HCT116 (cell line): ENCODE measurements at regions not wholly inside any gene's neighbourhood (a gene's known extent, or its start where the extent isn't known, plus 50 kb on each side); places are given as distances from the start of the nearest gene placed in this dataset.

Experiments used
- ATAC-seq: fragments of 200-7000 bp; cut with Tn5 transposase; 2 replicates; pipeline ENCODE4 v1.9.1; 2020; ENCODE audit warnings: mild to moderate bottlenecking, moderate library complexity
- BruUV-seq: library from RNA; stranded (reverse); fragments of 400-500 nt; replicated peaks from 2 replicates; lab custom pipeline; 2021; lab: Mats Ljungman, UMichigan
- CTCF ChIA-PET: fragments of 300-600 bp; sonication (Branson Sonifier 250); formaldehyde crosslinking; loops from one replicate; lab custom pipeline; 2021; ENCODE audit warnings: antibody characterized with exemption; lab: Charles Lee
- POLR2A ChIA-PET: fragments of 300-600, 350-600 bp; sonication (Branson Sonifier 250); formaldehyde crosslinking; loops from one replicate; lab custom pipeline; 2021; ENCODE audit warnings: antibody characterized with exemption; lab: Charles Lee
- RAD21 ChIA-PET, 2 experiments: fragments of 300-600 bp; sonication (Branson Sonifier 250); formaldehyde crosslinking; loops; one replicate each; lab custom pipeline; 2023; ENCODE audit warnings: low total read pairs in 2 of 2; ENCODE audit not compliant: uncharacterized antibody in 2 of 2, unreplicated experiment in 2 of 2, low non-redundant PET in 1 of 2; lab: Charles Lee
- DNase-seq: peaks from one replicate; pipeline ENCODE4 v3.0.0-alpha.2; 2010; ENCODE audit warnings: low read depth, low spot score
- H2AFZ ChIP-seq: fragments of 200-600 bp; shearing (Covaris generic), sonication (generic); 2 replicates; pipeline ENCODE4 v1.6.1; 2017; ENCODE audit warnings: low read depth, mixed run types, mixed read lengths, antibody characterized with exemption, low read length; ENCODE audit not compliant: poor library complexity, severe bottlenecking
- H3K27ac ChIP-seq: 2 replicates; pipeline ENCODE4 v1.5.1; 2012; ENCODE audit warnings: low read depth, low read length
- H3K27me3 ChIP-seq: fragments of 200-600 bp; sonication (generic); 2 replicates; pipeline ENCODE4 v1.6.1; 2016; ENCODE audit warnings: mixed run types, low read length, mixed read lengths; ENCODE audit not compliant: insufficient read depth
- H3K36me3 ChIP-seq, 2 experiments: fragments of 200-500 bp in 1 of 2; fragments of 200-600 bp in 1 of 2; sonication (Bioruptor generic) in 1 of 2; sonication (generic) in 1 of 2; 2 replicates each; pipeline versions ENCODE4 v1.5.1 to v1.6.1; 2014 to 2016; ENCODE audit warnings: low read length in 2 of 2, inconsistent platforms in 1 of 2, mixed read lengths in 1 of 2, mixed run types in 1 of 2; ENCODE audit not compliant: insufficient read depth in 2 of 2, control insufficient read depth in 1 of 2
- H3K4me1 ChIP-seq, 2 experiments: fragments of 200-600 bp in 1 of 2; sonication (generic) in 1 of 2; 2 replicates each; pipeline versions ENCODE4 v1.5.1 to v1.6.1; 2012 to 2017; ENCODE audit warnings: low read length in 2 of 2, inconsistent platforms in 1 of 2, mild to moderate bottlenecking in 1 of 2, mixed read lengths in 1 of 2, mixed run types in 1 of 2, moderate library complexity in 1 of 2; ENCODE audit not compliant: insufficient read depth in 2 of 2, control insufficient read depth in 1 of 2
- H3K4me2 ChIP-seq: fragments of 200-600 bp; sonication (generic); 2 replicates; pipeline ENCODE4 v1.6.1; 2017; ENCODE audit warnings: mixed run types, low read length, mixed read lengths
- H3K4me3 ChIP-seq, 2 experiments: fragments of 200-600 bp in 1 of 2; sonication (generic) in 1 of 2; replicated peaks in 1 of 2; 2 replicates each; pipeline ENCODE4 v1.5.1; 2011 to 2016; ENCODE audit warnings: low read length in 2 of 2, control low read depth in 1 of 2, low read depth in 1 of 2, mild to moderate bottlenecking in 1 of 2, mixed read lengths in 1 of 2, mixed run types in 1 of 2
- H3K79me2 ChIP-seq: fragments of 200-600 bp; sonication (generic); 2 replicates; pipeline ENCODE4 v1.6.1; 2017; ENCODE audit warnings: mild to moderate bottlenecking, mixed run types, low read length, moderate library complexity, mixed read lengths; ENCODE audit not compliant: insufficient read depth
- H3K9ac ChIP-seq: fragments of 200-600 bp; sonication (generic); 2 replicates; pipeline ENCODE4 v1.6.1; 2016; ENCODE audit warnings: low read length, mixed read lengths
- H3K9me2 ChIP-seq: fragments of 200-600 bp; sonication (generic), shearing (Covaris generic); 2 replicates; pipeline ENCODE4 v1.6.1; 2017; ENCODE audit warnings: mixed run types, mild to moderate bottlenecking, moderate library complexity; ENCODE audit not compliant: insufficient read depth
- H3K9me3 ChIP-seq, 2 experiments: fragments of 200-500 bp in 1 of 2; fragments of 200-600 bp in 1 of 2; sonication (Bioruptor generic) in 1 of 2; sonication (generic) in 1 of 2; 2 replicates each; pipeline ENCODE4 v1.6.1; 2014 to 2017; ENCODE audit warnings: low read length in 2 of 2, mixed read lengths in 2 of 2, inconsistent platforms in 1 of 2, low read depth in 1 of 2, mild to moderate bottlenecking in 1 of 2, mixed run types in 1 of 2, moderate library complexity in 1 of 2; ENCODE audit not compliant: control insufficient read depth in 1 of 2, insufficient read depth in 1 of 2
- H4K20me1 ChIP-seq: fragments of 200-600 bp; sonication (generic), shearing (Covaris generic); 2 replicates; pipeline ENCODE4 v1.6.1; 2017; ENCODE audit warnings: mixed run types, mild to moderate bottlenecking, moderate library complexity; ENCODE audit not compliant: insufficient read depth
- CEBPB ChIP-seq: IDR thresholded peaks from 2 replicates; pipeline ENCODE4 v1.6.1; 2012; ENCODE audit warnings: low read depth
- EGR1 ChIP-seq: IDR thresholded peaks from 2 replicates; pipeline ENCODE4 v1.6.1; 2012; ENCODE audit warnings: low read depth
- EZH2 ChIP-seq: fragments of 200-600 bp; sonication (generic); IDR thresholded peaks from 2 replicates; pipeline ENCODE4 v1.6.1; 2017; ENCODE audit warnings: antibody characterized with exemption, mixed run types
- EZH2phosphoT487 ChIP-seq: fragments of 200-600 bp; IDR thresholded peaks from 2 replicates; pipeline ENCODE4 v1.6.1; 2018; ENCODE audit warnings: antibody characterized with exemption, borderline replicate concordance
- POLR2A ChIP-seq: IDR thresholded peaks from 2 replicates; pipeline ENCODE4 v1.7.0; 2011; ENCODE audit warnings: borderline replicate concordance; ENCODE audit not compliant: insufficient read depth, insufficient read length; ENCODE audit errors: extremely low read depth
- POLR2AphosphoS5 ChIP-seq: IDR thresholded peaks from 2 replicates; pipeline ENCODE4 v1.6.1; 2011; ENCODE audit warnings: mild to moderate bottlenecking, low read depth, low read length, moderate library complexity
- RAD21 ChIP-seq: IDR thresholded peaks from 2 replicates; pipeline ENCODE4 v1.6.1; 2012; ENCODE audit warnings: low read depth, mild to moderate bottlenecking
- SP1 ChIP-seq: IDR thresholded peaks from 2 replicates; pipeline ENCODE4 v1.6.1; 2012; ENCODE audit warnings: low read depth
- SRF ChIP-seq: IDR thresholded peaks from 2 replicates; pipeline ENCODE4 v1.6.1; 2012; ENCODE audit warnings: low read depth
- TCF7L2 ChIP-seq: IDR thresholded peaks from 2 replicates; pipeline ENCODE4 v1.7.0; 2011; ENCODE audit warnings: borderline replicate concordance, inconsistent platforms; ENCODE audit not compliant: insufficient read depth, insufficient read length; ENCODE audit errors: extremely low read depth
- intact Hi-C: fragments of 100-400 bp; cut with micrococcal nuclease; formaldehyde crosslinking; loops from 2 replicates; pipeline ENCODE4 v1.10.0; 2022
- TF ChIP-seq, protein P1 (sequence below): IDR thresholded peaks from 2 replicates; pipeline ENCODE4 v1.6.1; 2012; ENCODE audit warnings: low read depth
- TF ChIP-seq, protein P2 (sequence below): IDR thresholded peaks from 2 replicates; pipeline ENCODE4 v1.6.1; 2012
- TF ChIP-seq, protein P3 (sequence below): IDR thresholded peaks from 2 replicates; pipeline ENCODE4 v1.6.1; 2012
- TF ChIP-seq, protein P4 (sequence below): IDR thresholded peaks from 2 replicates; pipeline ENCODE4 v1.6.1; 2011; ENCODE audit warnings: mild to moderate bottlenecking, low read length, moderate library complexity; ENCODE audit not compliant: insufficient replicate concordance; ENCODE audit errors: extremely low read depth

DNA sequence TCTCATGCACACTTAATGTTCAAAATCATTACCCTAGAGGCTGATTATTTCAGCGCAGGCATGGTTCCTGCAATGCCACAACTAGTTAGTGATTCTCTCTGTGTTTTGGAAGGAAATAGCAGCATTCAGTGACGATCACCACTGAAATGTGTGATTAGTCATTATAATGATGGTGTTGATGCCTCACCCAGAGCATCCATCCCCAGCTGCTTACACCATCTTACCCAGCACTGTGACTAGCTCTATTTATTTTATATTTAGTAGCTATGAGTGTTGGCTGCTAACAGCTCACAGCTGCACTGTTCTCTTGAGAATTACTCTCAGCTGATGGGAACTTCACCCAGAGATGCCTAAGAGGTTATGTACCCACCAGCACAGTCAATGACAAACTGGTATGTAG, 60.5 kb upstream of the TSPAN7 start (continued):
- TF ChIP-seq, protein P1, sequence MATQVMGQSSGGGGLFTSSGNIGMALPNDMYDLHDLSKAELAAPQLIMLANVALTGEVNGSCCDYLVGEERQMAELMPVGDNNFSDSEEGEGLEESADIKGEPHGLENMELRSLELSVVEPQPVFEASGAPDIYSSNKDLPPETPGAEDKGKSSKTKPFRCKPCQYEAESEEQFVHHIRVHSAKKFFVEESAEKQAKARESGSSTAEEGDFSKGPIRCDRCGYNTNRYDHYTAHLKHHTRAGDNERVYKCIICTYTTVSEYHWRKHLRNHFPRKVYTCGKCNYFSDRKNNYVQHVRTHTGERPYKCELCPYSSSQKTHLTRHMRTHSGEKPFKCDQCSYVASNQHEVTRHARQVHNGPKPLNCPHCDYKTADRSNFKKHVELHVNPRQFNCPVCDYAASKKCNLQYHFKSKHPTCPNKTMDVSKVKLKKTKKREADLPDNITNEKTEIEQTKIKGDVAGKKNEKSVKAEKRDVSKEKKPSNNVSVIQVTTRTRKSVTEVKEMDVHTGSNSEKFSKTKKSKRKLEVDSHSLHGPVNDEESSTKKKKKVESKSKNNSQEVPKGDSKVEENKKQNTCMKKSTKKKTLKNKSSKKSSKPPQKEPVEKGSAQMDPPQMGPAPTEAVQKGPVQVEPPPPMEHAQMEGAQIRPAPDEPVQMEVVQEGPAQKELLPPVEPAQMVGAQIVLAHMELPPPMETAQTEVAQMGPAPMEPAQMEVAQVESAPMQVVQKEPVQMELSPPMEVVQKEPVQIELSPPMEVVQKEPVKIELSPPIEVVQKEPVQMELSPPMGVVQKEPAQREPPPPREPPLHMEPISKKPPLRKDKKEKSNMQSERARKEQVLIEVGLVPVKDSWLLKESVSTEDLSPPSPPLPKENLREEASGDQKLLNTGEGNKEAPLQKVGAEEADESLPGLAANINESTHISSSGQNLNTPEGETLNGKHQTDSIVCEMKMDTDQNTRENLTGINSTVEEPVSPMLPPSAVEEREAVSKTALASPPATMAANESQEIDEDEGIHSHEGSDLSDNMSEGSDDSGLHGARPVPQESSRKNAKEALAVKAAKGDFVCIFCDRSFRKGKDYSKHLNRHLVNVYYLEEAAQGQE, result no peak
- TF ChIP-seq SRF, result no peak
- no peak for TF ChIP-seq POLR2A
- TF ChIP-seq, protein P2, sequence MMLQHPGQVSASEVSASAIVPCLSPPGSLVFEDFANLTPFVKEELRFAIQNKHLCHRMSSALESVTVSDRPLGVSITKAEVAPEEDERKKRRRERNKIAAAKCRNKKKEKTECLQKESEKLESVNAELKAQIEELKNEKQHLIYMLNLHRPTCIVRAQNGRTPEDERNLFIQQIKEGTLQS, result no peak
- no peak for TF ChIP-seq EZH2
- TF ChIP-seq, protein P3, sequence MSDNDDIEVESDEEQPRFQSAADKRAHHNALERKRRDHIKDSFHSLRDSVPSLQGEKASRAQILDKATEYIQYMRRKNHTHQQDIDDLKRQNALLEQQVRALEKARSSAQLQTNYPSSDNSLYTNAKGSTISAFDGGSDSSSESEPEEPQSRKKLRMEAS, result no peak

DNA sequence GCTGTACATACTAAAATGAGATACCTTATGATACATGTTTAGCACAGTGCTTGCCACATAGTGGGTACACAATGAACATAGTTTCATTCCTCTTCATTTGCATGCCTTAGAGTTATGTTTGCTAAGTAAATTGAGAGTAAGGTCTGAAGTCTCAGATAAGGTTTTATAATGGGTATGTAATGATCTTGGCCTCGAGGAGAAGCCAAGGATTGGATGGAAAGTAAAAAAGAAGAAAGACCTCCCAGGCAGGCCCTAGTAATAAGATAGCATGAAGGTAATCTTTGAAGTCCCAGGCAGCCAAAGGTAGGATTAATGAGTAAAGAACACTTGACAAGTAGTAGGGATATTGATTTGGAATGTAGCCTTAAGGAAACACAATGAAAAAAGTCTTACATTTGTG, 55.8 kb upstream of the TSPAN7 start:
- POLR2A ChIA-PET, result no interaction called here

More for the DNA sequence above, 55.8 kb upstream of the TSPAN7 start:
- Histone ChIP-seq H3K9ac (no peak overlapping the region), H3K27ac (no peak overlapping the region), H4K20me1 (no peaks in the 10 kb centered on the region), H3K4me1 (no peaks in the 10 kb centered on the region), H3K79me2 (no peaks in the 10 kb centered on the region), H3K27me3 (no peaks in the 10 kb centered on the region), H3K9me3 (no peaks in the 10 kb centered on the region), H3K36me3 (no peaks in the 10 kb centered on the region), H3K9me2 (no peaks in the 10 kb centered on the region), H3K4me3 (no peak overlapping the region), H2AFZ (no peak overlapping the region), H3K4me2 (no peak overlapping the region)
- CTCF ChIA-PET, result no interaction called here
- intact Hi-C loops, result no loop called here
- BruUV-seq, result no TSS peak
- RAD21 ChIA-PET, result no interaction called here
- ATAC-seq, result no peak
- no peak for TF ChIP-seq RAD21
- no peak for TF ChIP-seq POLR2A
- no peak for TF ChIP-seq POLR2AphosphoS5
- no peak for TF ChIP-seq EZH2
- TF ChIP-seq SP1, result no peak
- no peak for TF ChIP-seq EGR1
- TF ChIP-seq, protein P2, result no peak
- TF ChIP-seq, protein P3, result no peak
- no peak for TF ChIP-seq CEBPB
- TF ChIP-seq, protein P4, sequence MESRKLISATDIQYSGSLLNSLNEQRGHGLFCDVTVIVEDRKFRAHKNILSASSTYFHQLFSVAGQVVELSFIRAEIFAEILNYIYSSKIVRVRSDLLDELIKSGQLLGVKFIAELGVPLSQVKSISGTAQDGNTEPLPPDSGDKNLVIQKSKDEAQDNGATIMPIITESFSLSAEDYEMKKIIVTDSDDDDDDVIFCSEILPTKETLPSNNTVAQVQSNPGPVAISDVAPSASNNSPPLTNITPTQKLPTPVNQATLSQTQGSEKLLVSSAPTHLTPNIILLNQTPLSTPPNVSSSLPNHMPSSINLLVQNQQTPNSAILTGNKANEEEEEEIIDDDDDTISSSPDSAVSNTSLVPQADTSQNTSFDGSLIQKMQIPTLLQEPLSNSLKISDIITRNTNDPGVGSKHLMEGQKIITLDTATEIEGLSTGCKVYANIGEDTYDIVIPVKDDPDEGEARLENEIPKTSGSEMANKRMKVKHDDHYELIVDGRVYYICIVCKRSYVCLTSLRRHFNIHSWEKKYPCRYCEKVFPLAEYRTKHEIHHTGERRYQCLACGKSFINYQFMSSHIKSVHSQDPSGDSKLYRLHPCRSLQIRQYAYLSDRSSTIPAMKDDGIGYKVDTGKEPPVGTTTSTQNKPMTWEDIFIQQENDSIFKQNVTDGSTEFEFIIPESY, result no peak
- TF ChIP-seq EZH2phosphoT487, result no peak
- no peak for TF ChIP-seq TCF7L2
- no peak for DNase-seq
